ENCODE measurements at regions not wholly inside any gene's neighbourhood (a gene's known extent, or its start where the extent isn't known, plus 50 kb on each side); places are given as distances from the start of the nearest gene placed in this dataset.
"Not testable (repeated sequence)": the region's sequence is repeated elsewhere in the genome, so short reads cannot be mapped to it uniquely, and the experiment has no call there.

DNA sequence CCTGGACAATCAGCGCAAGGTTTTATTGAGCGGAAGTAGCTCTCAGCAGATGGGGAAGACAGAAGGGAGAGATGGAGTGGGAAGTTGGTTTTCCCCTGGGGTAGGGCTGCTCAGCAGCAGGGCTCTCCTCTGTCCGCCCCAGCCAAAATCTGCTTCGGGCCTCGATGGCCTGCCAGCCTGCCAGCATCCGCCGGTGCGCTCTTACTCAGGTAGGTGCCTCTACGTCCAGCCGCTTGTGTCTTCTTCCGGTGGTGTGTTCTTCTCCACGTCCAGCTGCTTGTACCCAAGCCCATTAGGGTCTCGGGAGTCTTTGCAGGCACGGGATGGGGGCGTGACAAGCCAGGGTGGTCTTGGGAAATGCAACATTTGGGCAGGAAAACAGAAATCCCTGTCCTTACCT, 1340.0 kb upstream of the MAP3K7 start:
- no peak for DNase-seq (ENCODE audit: low read depth)

DNA sequence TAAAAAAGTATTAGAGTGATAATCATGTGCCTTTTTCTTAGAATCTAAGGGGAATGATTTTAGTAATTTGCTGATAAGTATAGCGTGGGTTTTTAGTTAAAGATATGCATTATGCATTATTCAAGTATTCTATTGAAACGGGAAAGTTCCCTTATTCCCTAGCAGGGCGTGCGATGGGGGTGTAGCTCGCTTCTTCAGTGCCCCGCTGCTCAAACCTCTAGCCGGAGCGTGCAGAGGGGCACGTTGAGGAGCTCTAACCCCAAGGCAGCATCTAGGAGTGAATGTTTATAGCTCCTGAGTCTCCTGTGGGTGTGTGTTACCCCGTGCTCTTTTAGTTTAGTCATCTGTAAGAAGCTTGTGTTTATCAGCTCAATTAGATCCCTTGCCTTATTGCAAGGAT, 1339.5 kb upstream of the MAP3K7 start:
- no peak for DNase-seq (ENCODE audit: low read depth)

DNA sequence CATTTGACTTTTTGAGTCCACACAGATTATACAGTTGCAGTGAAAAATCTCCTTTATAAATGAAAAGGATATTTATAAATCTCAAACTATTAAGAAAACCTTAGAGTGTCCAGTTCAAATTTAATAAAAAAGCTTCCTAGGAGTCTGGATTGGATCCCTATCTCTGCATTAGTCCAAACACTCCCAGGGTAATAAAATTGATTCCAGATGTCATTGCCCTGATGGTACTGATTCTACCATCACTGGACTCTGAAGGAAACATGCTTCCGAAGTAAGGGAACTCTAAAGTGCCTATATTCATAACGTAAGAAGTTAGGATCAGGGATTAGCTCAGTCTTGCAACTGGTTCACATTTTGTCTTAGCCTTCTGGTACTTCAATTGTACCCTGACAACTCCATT, 1325.1 kb upstream of the MAP3K7 start:
- no peak for DNase-seq (ENCODE audit: low read depth)

DNA sequence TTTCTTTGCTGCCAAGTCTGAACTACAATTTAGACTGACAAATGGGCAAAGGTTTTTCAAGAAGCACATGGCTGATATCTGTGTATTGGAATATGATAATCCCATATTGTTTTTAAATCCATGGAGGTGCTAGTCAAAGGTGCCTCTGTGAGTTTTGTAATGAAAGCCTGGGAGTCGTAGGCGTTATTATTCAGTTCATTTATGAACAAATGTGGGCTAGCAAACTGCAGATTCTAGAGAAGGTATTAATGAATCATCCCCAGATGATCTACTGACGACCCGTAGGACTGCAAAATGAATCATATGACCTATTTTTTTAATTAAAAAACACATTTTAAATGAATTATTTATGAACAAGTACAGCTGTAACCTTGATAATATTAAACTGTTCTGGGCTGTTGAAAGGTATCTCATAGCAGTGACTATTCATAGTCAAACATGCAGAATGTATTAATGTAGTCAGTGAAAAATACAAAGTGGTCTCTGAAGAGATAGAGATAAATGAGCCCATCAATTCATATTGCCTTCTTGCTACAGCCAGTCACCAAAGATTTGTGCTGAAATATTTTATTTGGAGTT, 1317.8 kb upstream of the MAP3K7 start:
- no peak for DNase-seq (ENCODE audit: low read depth)

DNA sequence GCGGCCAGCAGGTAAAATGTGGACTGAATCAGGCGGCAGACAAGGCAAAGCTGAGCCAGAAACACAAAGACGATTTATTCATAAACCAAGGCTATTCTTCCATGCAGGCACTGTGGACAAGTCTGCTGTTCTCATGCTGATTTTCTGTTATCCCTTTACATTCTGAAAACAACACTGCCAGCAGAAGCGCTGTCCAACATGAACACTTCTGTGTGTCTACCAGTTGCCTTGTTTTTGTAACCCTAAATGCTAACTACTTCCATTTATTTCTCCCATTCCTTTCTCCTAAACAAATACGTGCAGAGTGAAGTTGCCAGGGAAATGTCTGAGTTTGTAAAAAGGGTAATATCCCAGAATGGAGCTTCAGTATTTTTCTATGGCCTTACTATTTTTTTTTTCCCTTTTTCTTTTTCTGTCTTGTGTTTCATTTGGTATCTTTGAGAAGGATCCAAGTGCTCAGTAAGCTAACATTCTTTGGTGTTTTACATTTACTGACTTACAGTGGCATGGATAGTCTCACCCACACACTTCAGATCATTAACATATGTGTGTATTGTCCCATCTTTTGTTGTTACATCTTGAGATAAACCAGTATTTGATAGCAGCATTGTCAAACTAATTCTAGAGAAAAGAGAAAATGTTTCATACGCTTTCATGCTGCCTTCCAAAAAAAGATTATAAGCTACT, 1308.9 kb upstream of the MAP3K7 start:
- peak; percentile 9 for DNase-seq (ENCODE audit: low read depth)

DNA sequence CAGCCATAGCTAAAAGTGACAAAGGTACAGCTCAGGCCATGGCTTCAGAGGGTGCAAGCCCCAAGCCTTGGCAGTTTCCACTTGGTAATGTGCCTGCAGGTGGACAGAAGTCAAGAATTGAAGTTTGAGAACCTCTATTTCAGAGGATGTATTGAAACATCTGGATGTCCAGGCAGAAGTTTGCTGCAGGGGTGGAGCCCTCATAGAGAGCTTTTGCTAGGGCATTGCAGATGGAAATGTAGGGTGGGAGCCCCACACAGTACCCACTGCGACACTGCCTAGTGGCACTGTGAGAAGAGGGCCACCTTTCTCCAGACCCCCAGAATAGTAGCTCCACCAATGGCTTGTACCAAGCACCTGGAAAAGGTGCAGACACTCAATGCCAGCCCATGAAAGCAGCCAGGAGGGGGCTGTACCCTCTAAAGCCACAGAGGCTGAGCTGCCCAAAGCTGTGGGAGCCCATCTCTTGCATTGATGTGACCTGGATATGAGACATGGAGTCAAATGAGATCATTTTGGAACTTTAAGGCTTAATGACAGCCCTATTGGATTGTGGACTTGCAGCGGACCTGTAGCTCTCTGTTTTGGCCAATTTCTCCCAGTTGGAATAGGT, 1299.4 kb upstream of the MAP3K7 start:
- DNase-seq (ENCODE audit: low read depth), result no peak

DNA sequence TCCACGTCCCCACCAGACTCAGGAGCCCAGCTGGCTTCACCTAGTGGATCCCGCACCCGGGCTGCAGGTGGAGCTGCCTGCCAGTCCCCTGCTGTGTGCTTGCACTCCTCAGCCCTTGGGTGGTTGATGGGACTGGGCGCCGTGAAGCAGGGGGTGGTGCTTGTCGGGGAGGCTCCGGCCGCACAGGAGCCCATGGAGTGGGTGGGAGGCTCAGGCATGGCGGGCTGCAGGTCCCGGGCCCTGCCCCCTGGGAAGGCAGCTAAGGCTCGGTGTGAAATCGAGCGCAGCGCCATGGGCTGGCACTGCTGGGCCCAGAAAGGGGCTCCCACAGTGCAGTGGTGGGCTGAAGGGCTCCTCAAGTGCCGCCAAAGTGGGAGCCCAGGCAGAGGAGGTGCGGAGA, 1294.9 kb upstream of the MAP3K7 start:
- not testable (repeated sequence) for DNase-seq (ENCODE audit: low read depth)

DNA sequence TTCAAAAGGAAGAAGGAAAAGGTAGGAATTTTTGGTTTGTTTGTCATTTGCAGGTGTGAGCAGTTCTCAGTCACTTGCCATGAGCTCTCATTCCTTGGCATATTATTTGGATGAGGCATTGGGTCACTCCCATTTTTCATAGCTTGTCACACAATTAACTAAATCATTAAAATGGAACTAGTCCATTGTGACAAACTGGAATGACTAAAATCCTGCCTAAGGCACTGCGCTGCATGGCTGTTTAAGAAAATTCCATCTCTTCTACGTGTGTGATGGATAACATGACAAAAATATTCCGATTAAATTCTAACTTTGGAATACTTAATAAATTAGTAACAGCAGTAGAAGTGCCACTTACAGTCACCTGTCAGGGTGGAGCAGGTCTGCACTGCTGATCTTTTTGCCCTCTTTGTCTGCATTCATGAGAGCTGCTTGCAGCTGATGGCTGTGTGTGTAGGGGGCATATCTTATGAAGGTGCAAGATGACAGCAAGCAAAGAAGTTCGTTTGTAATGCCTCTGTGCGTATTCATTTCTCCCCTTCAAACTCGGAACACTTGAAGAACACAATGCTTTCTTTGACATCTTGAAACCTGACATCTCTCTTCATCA, 1292.6 kb upstream of the MAP3K7 start:
- peak; percentile 52 for DNase-seq (ENCODE audit: low read depth)

GRCh38 chr6:91877994-91878393, 1291.1 kb upstream of the MAP3K7 start:
- no peak for DNase-seq (ENCODE audit: low read depth)

DNA sequence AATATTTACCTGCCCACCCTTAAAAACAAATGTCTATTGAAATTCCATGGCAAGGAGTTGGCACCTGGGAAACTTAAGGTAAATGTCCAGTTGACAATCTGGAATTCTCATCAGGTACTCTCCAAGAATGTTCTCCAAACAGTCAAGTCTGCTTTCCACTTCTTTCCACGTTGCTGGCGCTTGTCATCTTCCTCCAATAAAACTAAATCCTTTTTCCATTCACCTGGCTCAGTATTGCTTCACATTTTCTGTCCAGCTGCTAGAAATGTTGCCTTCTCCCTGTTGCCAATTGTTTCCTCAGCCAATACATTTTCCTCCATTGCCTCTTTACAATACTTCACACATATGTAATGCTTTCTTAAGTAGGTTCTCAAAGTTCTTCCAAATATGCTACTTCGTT, 1288.1 kb upstream of the MAP3K7 start:
- DNase-seq (ENCODE audit: low read depth), result no peak

DNA sequence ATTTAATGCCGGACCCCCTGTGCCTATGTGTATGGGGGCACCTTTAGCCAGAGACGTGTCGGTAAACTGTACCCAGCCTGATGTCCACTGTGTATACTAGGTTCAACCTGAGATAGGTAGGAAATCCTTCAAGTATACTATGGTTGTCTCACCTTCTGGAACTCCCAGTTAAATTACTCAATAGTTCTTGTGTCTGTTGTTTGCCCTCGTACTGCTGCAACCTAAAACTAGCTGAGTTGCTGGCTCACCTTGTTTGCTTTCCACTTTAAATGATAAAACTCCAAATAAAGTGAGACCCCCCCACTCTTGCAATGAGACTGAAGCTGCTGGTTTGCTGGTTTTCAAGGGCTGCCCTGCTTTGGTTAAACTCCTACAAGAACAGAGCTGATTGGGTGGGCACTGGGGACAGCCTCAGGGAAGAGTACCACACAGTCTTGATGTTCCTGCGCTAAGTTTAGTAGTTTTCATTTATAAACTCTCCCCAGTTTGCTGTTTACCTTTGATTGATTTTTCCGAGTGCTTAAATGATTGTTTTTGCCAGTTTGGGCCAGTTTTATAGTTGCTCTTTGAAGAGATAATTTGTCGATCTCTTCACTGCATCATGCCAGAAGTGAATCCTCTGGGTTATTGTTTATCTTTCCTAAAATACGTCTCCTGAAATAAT, 1281.8 kb upstream of the MAP3K7 start:
- no peak for DNase-seq (ENCODE audit: low read depth)

- no peak for DNase-seq (ENCODE audit: low read depth)
Observed at GRCh38 chr6:91865889-91866288, 1279.0 kb upstream of the MAP3K7 start.

DNA sequence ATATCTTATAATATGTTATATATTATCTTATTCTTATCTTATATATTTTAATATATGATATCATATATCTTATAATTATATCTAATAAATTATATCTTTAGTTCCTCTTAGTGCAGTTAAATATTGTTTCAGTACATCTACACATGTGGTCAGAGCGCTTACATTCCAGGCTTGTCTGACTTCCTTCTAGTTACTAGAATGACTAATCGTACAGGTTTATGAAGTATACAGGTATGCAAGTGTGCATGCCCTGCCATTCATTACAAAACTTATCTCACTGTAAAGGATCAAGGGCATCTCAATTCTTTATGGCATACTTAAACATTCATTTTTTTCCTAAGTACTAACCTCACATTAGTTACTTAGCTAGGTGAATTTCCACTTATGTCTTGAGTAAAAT, 1278.0 kb upstream of the MAP3K7 start:
- DNase-seq (ENCODE audit: low read depth), result peak; percentile 46

GRCh38 chr6:91860541-91861335, 1273.9 kb upstream of the MAP3K7 start:
- DNase-seq (ENCODE audit: low read depth), result no peak

GRCh38 chr6:91852252-91852651, 1265.4 kb upstream of the MAP3K7 start:
- peak; percentile 9 for DNase-seq (ENCODE audit: low read depth)

DNA sequence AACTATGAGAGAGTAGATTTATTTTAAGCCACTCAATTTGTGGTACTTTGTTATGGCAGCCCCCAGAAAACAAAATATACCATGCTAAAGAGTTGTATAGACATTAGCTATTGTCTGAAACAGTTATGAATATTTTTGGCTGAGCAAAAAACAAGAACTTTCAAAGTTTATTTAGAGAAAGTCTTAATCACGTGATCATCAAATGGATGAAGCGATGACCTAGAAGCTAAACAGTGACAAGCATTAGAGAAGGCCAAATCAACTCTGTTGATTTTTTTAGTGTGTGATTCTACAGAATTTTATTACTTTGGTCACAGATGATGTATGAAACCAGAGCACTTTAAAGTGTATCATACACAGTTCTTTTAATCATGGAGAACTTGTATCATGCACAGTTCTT, 1247.9 kb upstream of the MAP3K7 start:
- no peak for DNase-seq (ENCODE audit: low read depth)

GRCh38 chr6:91827151-91827550, 1240.3 kb upstream of the MAP3K7 start:
- no peak for DNase-seq (ENCODE audit: low read depth)

GRCh38 chr6:91826128-91826527, 1239.3 kb upstream of the MAP3K7 start:
- DNase-seq (ENCODE audit: low read depth), result no peak

GRCh38 chr6:91824331-91824730, 1237.5 kb upstream of the MAP3K7 start:
- no peak for DNase-seq (ENCODE audit: low read depth)

- DNase-seq (ENCODE audit: low read depth), result peak; percentile 1
Observed at GRCh38 chr6:91822581-91822980, 1235.7 kb upstream of the MAP3K7 start.

- no peak for DNase-seq (ENCODE audit: low read depth)
Observed at GRCh38 chr6:91816335-91816734, 1229.5 kb upstream of the MAP3K7 start.

DNA sequence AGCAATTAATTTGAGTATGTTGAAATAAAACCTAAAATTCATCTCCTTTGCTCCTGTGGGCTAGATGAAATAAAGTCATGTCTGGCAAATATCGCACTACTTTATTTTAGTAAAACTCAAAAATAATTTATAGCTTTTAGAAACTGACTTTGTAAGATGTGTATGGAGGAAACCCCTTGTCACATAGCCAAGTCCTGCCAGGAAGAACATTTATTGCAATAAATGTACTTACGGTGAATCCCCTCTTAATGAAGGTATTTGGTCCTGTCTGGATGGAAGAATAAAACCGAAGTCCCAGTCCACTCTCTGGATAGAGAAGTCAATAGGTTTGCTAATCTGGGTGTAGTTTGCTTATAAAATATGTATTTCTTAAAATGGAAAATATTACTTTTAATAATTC, 1226.8 kb upstream of the MAP3K7 start:
- no peak for DNase-seq (ENCODE audit: low read depth)

All from renal cortical epithelial cell (primary cell).